CD4-positive, alpha-beta T cell (primary cell): ENCODE measurements at regions not wholly inside any gene's neighbourhood (a gene's known extent, or its start where the extent isn't known, plus 50 kb on each side); places are given as distances from the start of the nearest gene placed in this dataset.

ENCODE experiments used
- ATAC-seq: fragments of 200-7000 bp; cut with Tn5 transposase; one replicate; pipeline ENCODE4 v1.10.0; 2022; ENCODE audit warnings: mild to moderate bottlenecking; ENCODE audit not compliant: poor library complexity
- CTCF ChIA-PET: fragments of 350-600 bp; sonication (Branson Sonifier 250); formaldehyde crosslinking; loops from one replicate; lab custom pipeline; 2021; ENCODE audit warnings: antibody characterized with exemption, inconsistent platforms; lab: Charles Lee
- POLR2A ChIA-PET: fragments of 350-600 bp; sonication (Branson Sonifier 250); formaldehyde crosslinking; loops from one replicate; lab custom pipeline; 2021; ENCODE audit warnings: antibody characterized with exemption, inconsistent platforms; lab: Charles Lee
- DNase-seq, 14 experiments: peaks; one replicate each; pipeline ENCODE4 v3.0.0-alpha.2; 2013 to 2020; ENCODE audit warnings: mixed read lengths in 2 of 14
- H3K27ac ChIP-seq, 2 donors: one replicate each; pipeline versions ENCODE4 v1.5.1 to v1.7.0; 2013; ENCODE audit warnings: low read length in 2 of 2, low read depth in 1 of 2, mild to moderate bottlenecking in 1 of 2
- H3K27me3 ChIP-seq, 2 experiments: 1 replicate in 1 of 2; 2 replicates in 1 of 2; pipeline versions ENCODE4 v1.6.1 to v1.7.0; 2013; ENCODE audit warnings: low read length in 2 of 2, control low read depth in 1 of 2, mild to moderate bottlenecking in 1 of 2, moderate library complexity in 1 of 2; ENCODE audit not compliant: insufficient read depth in 2 of 2, control insufficient read depth in 1 of 2
- H3K36me3 ChIP-seq: one replicate; pipeline ENCODE4 v1.6.1; 2013; ENCODE audit warnings: low read length, control low read depth; ENCODE audit not compliant: insufficient read depth
- H3K4me1 ChIP-seq: one replicate; pipeline ENCODE4 v1.6.1; 2013; ENCODE audit warnings: low read length, control low read depth; ENCODE audit not compliant: insufficient read depth
- H3K4me3 ChIP-seq: one replicate; pipeline ENCODE4 v1.5.1; 2013; ENCODE audit warnings: mild to moderate bottlenecking, low read length, moderate library complexity
- H3K9me3 ChIP-seq, 2 experiments: 1 replicate in 1 of 2; 2 replicates in 1 of 2; pipeline versions ENCODE4 v1.6.1 to v1.7.0; 2013; ENCODE audit warnings: low read length in 2 of 2, mild to moderate bottlenecking in 2 of 2, control low read depth in 1 of 2, moderate library complexity in 1 of 2; ENCODE audit not compliant: control insufficient read depth in 1 of 2, insufficient read depth in 1 of 2
- H3K27ac Mint-ChIP-seq: one replicate; pipeline ENCODE4 v1.8.0; 2020; ENCODE audit warnings: mixed read lengths
- H3K27me3 Mint-ChIP-seq: one replicate; pipeline ENCODE4 v1.8.0; 2021; ENCODE audit warnings: mixed read lengths
- H3K36me3 Mint-ChIP-seq: one replicate; pipeline ENCODE4 v1.8.0; 2021; ENCODE audit warnings: low read depth, mixed read lengths
- H3K4me1 Mint-ChIP-seq: one replicate; pipeline ENCODE4 v1.8.0; 2021; ENCODE audit warnings: low read depth, mixed read lengths
- H3K4me3 Mint-ChIP-seq: one replicate; pipeline ENCODE4 v1.8.0; 2020; ENCODE audit warnings: mild to moderate bottlenecking, mixed read lengths
- H3K9me3 Mint-ChIP-seq: one replicate; pipeline ENCODE4 v1.8.0; 2020; ENCODE audit warnings: mixed read lengths
- intact Hi-C, 2 experiments: fragments of 100-400 bp; cut with DNase I in 1 of 2; cut with micrococcal nuclease in 1 of 2; formaldehyde crosslinking; loops; one replicate each; pipeline versions ENCODE4 v1.15.1 to v1.9.0; 2023 to 2025; cut with DNase I, micrococcal nuclease
- TF ChIP-seq, protein P1 (sequence below): fragments of 200-600 bp; IDR thresholded peaks from one replicate; pipeline ENCODE4 v1.8.0; 2022; ENCODE audit warnings: antibody characterized with exemption, mild to moderate bottlenecking

DNA sequence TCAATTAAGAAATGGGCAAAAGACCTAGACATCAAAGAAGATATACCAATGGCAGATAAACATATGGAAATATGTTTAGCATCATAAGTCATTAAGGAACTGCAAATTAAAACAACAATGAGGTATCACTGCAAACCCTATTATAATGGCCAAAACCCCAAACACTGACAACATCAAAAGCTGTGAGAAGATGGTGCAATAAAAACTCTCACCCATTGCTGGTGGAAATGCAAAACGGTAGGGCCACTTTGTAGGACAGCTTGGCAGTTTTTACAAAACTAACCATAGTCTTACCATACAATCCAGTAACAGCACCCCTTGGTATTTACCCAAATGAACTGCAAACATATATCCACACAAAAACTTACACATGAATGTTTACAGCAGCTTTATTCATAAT is 213.1 kb downstream of the UBE2E3 start:
- intact Hi-C loops, result no loop called here
- Histone ChIP-seq H3K27ac (no peak overlapping the region), H3K9me3 (no peaks in the 10 kb centered on the region), H3K36me3 (no peaks in the 10 kb centered on the region), H3K4me3 (no peak overlapping the region), H3K27me3 (no peaks in the 10 kb centered on the region), H3K4me1 (peaks cover 7% of the 10 kb centered on the region)
- Mint-ChIP-seq H3K27me3 (no peaks in the 10 kb centered on the region), H3K9me3 (peaks cover 3% of the 10 kb centered on the region), H3K36me3 (peaks cover 26% of the 10 kb centered on the region), H3K4me3 (no peak overlapping the region), H3K4me1 (peaks cover 58% of the 10 kb centered on the region), H3K27ac (no peak overlapping the region)
- no peak for DNase-seq
- ATAC-seq, result no peak
- ChIA-PET POLR2A (interaction anchor here (0.8 kb wide), 1 partner anchor 115 kb away, joined by 3 read pairs; no protein-coding TSS in a partner anchor), CTCF (no interaction called here)
- TF ChIP-seq, protein P1, sequence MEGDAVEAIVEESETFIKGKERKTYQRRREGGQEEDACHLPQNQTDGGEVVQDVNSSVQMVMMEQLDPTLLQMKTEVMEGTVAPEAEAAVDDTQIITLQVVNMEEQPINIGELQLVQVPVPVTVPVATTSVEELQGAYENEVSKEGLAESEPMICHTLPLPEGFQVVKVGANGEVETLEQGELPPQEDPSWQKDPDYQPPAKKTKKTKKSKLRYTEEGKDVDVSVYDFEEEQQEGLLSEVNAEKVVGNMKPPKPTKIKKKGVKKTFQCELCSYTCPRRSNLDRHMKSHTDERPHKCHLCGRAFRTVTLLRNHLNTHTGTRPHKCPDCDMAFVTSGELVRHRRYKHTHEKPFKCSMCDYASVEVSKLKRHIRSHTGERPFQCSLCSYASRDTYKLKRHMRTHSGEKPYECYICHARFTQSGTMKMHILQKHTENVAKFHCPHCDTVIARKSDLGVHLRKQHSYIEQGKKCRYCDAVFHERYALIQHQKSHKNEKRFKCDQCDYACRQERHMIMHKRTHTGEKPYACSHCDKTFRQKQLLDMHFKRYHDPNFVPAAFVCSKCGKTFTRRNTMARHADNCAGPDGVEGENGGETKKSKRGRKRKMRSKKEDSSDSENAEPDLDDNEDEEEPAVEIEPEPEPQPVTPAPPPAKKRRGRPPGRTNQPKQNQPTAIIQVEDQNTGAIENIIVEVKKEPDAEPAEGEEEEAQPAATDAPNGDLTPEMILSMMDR, result no peak

DNA sequence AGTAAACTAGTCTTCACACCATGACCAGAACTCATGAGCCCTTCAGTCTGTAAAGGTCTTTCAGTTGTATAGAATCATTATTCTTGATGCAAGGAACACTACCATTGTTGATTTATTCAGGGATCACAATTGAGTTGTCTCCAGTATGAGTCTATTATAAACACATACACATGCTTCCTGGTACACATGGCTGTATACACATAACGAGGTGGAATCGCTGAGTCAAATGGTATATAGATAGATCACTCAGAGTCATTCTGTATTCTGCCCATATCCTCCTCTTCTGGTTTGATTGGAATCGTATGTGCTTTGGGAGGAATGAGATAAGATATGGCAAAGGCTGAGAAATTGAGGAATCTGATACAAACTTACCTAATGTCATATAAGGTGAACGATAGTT is 216.0 kb downstream of the UBE2E3 start:
- ATAC-seq (no peak), DNase-seq (no peak)
- Mint-ChIP-seq H3K27me3 (no peaks in the 10 kb centered on the region), H3K4me3 (peak overlapping the region; percentile 52), H3K36me3 (peaks cover 41% of the 10 kb centered on the region), H3K9me3 (peaks cover 5% of the 10 kb centered on the region), H3K4me1 (peaks cover 59% of the 10 kb centered on the region), H3K27ac (peak overlapping the region; percentile 81)
- Histone ChIP-seq H3K4me3 (no peak overlapping the region), H3K27me3 (no peaks in the 10 kb centered on the region), H3K9me3 (no peaks in the 10 kb centered on the region), H3K36me3 (no peaks in the 10 kb centered on the region), H3K27ac (no peak overlapping the region), H3K4me1 (peaks cover 9% of the 10 kb centered on the region)
- TF ChIP-seq, protein P1, result no peak
- intact Hi-C loops, result no loop called here
- ChIA-PET CTCF (interaction anchor here (1.0 kb wide), 1 partner anchor 92 kb away, joined by 3 read pairs; no protein-coding TSS in a partner anchor), POLR2A (no interaction called here)

DNA sequence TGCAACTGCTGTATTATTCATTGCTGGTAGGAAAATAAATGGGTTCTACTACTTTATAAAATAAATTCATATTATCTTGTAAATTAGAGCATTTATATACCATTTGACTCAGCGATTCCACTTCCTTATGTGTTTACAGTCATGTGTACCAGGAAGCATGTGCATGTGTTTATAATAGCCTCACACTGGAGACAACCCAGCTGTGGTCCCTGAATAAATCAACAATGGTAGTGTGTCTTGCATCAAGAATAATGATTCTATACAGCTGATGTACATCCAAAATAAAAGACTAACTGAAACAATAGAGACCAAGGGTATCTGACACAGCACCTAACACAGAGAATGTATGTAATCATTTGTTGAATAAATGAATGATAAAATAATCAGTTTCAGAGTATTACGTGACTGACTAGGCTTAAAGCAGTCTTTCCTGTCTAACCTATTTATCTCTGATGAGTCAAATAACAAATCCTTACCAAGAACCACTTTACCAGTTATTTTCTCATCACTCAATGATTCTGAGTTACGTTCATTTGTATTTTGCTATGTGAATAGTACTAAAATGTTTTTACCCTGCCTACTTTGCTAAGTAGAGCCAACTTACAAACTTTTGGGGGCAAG is 216.8 kb downstream of the UBE2E3 start:
- no peaks in the 10 kb centered on the region for H3K27me3 Mint-ChIP-seq
- H3K9me3 Mint-ChIP-seq, result peaks cover 8% of the 10 kb centered on the region
- intact Hi-C loops, result no loop called here
- Histone ChIP-seq H3K36me3 (no peaks in the 10 kb centered on the region), H3K27ac (peak overlapping the region in 1 of 2 donors; percentile 41), H3K9me3 (no peaks in the 10 kb centered on the region), H3K4me1 (peaks cover 9% of the 10 kb centered on the region), H3K27me3 (no peaks in the 10 kb centered on the region), H3K4me3 (no peak overlapping the region)
- H3K4me3 Mint-ChIP-seq, result peak overlapping the region; percentile 17
- TF ChIP-seq, protein P1, result no peak
- peak in 1 of 14 experiments; percentile 49 for DNase-seq
- H3K4me1 Mint-ChIP-seq, result peaks cover 59% of the 10 kb centered on the region
- H3K27ac Mint-ChIP-seq, result peak overlapping the region; percentile 81
- POLR2A ChIA-PET, result interaction anchor here (0.8 kb wide), 1 partner anchor 74 kb away, joined by 3 read pairs; no protein-coding TSS in a partner anchor
- H3K36me3 Mint-ChIP-seq, result peaks cover 50% of the 10 kb centered on the region
- CTCF ChIA-PET, result no interaction called here
- no peak for ATAC-seq
